ENCODE measurements at regions not wholly inside any gene's neighbourhood (a gene's known extent, or its start where the extent isn't known, plus 50 kb on each side); places are given as distances from the start of the nearest gene placed in this dataset.

- Histone ChIP-seq H3K4me1 (no peaks in the 10 kb centered on the region), H3K27ac (no peak overlapping the region), H3K27me3 (no peaks in the 10 kb centered on the region), H3K4me3 (no peak overlapping the region), H3K9me3 (no peaks in the 10 kb centered on the region), H3K36me3 (no peaks in the 10 kb centered on the region)
- intact Hi-C loops (cut with DNase I; ENCODE audit: low total_unique reads) (no loop called here), in situ Hi-C loops (cut with MboI; ENCODE audit: low pct_ligation_motif_present in 1 of 4, low pct_unique_long_range_greater_than_20kb in 1 of 4, low sequenced_read_pairs in 3 of 4) (no loop called here)
- 80 to 83% methylated on average over 1 to 12 of the region's 12 CpGs for WGBS, 2 donors (ENCODE audit: low coverage in 1 of 2)
- DNase-seq: no peak
- TF ChIP-seq POLR2AphosphoS5 (IDR thresholded peaks at IDR 0.05): no peak
- TF ChIP-seq EP300 (IDR thresholded peaks at IDR 0.05; ENCODE audit: low read depth): no peak
- TF ChIP-seq POLR2A (IDR thresholded peaks at IDR 0.05): no peak
- no peak for TF ChIP-seq CTCF (IDR thresholded peaks at IDR 0.05)
Observed at GRCh38 chr1:4972761-4973320, 318.4 kb downstream of the AJAP1 start.

GRCh38 chr1:4971666-4972065 lies 317.3 kb downstream of the AJAP1 start:
- DNase-seq: no peak
- Histone ChIP-seq H3K4me3 (no peak overlapping the region), H3K4me1 (no peaks in the 10 kb centered on the region), H3K36me3 (no peaks in the 10 kb centered on the region), H3K27me3 (no peaks in the 10 kb centered on the region), H3K9me3 (no peaks in the 10 kb centered on the region), H3K27ac (no peak overlapping the region)
- TF ChIP-seq POLR2AphosphoS5 (IDR thresholded peaks at IDR 0.05) (no peak), EP300 (IDR thresholded peaks at IDR 0.05; ENCODE audit: low read depth) (no peak), CTCF (IDR thresholded peaks at IDR 0.05) (no peak)
- in situ Hi-C loops (cut with MboI; ENCODE audit: low pct_ligation_motif_present in 1 of 4, low pct_unique_long_range_greater_than_20kb in 1 of 4, low sequenced_read_pairs in 3 of 4): no loop called here
- 87 to 90% methylated on average over 3 of the region's 3 CpGs for WGBS, 2 donors (ENCODE audit: low coverage in 1 of 2)
- intact Hi-C loops (cut with DNase I; ENCODE audit: low total_unique reads): no loop called here

- in situ Hi-C loops (cut with MboI; ENCODE audit: low pct_ligation_motif_present in 1 of 4, low pct_unique_long_range_greater_than_20kb in 1 of 4, low sequenced_read_pairs in 3 of 4) (no loop called here), intact Hi-C loops (cut with DNase I; ENCODE audit: low total_unique reads) (no loop called here)
- TF ChIP-seq POLR2A (IDR thresholded peaks at IDR 0.05) (no peak), EP300 (IDR thresholded peaks at IDR 0.05; ENCODE audit: low read depth) (no peak), POLR2AphosphoS5 (IDR thresholded peaks at IDR 0.05) (no peak), CTCF (IDR thresholded peaks at IDR 0.05) (no peak)
- no peak overlapping the region for H3K27ac ChIP-seq
- no peaks in the 10 kb centered on the region for H3K36me3 ChIP-seq
- DNase-seq: no peak
- H3K4me1 ChIP-seq: no peaks in the 10 kb centered on the region
- no peaks in the 10 kb centered on the region for H3K9me3 ChIP-seq
- H3K4me3 ChIP-seq: no peak overlapping the region
- H3K27me3 ChIP-seq: no peaks in the 10 kb centered on the region
- WGBS, 2 donors (ENCODE audit: low coverage in 1 of 2): 28 to 42% methylated on average over 2 to 3 of the region's 3 CpGs
Observed at GRCh38 chr1:4970532-4970931, 316.1 kb downstream of the AJAP1 start.

GRCh38 chr1:4969556-4970129 lies 315.2 kb downstream of the AJAP1 start:
- Histone ChIP-seq H3K36me3 (no peaks in the 10 kb centered on the region), H3K27me3 (no peaks in the 10 kb centered on the region), H3K9me3 (no peaks in the 10 kb centered on the region), H3K4me1 (no peaks in the 10 kb centered on the region), H3K4me3 (no peak overlapping the region), H3K27ac (no peak overlapping the region)
- TF ChIP-seq CTCF (IDR thresholded peaks at IDR 0.05) (no peak), EP300 (IDR thresholded peaks at IDR 0.05; ENCODE audit: low read depth) (no peak), POLR2AphosphoS5 (IDR thresholded peaks at IDR 0.05) (no peak), POLR2A (IDR thresholded peaks at IDR 0.05) (no peak)
- 90% methylated on average over 4 of the region's 4 CpGs; no CpG with 5 or more reads in 1 of the 2 donors for WGBS, 2 donors (ENCODE audit: low coverage in 1 of 2)
- intact Hi-C loops (cut with DNase I; ENCODE audit: low total_unique reads) (no loop called here), in situ Hi-C loops (cut with MboI; ENCODE audit: low pct_ligation_motif_present in 1 of 4, low pct_unique_long_range_greater_than_20kb in 1 of 4, low sequenced_read_pairs in 3 of 4) (no loop called here)
- DNase-seq: no peak
